8988T (cell line): ENCODE measurements at regions not wholly inside any gene's neighbourhood (a gene's known extent, or its start where the extent isn't known, plus 50 kb on each side); places are given as distances from the start of the nearest gene placed in this dataset.
"Not testable (repeated sequence)": the region's sequence is repeated elsewhere in the genome, so short reads cannot be mapped to it uniquely, and the experiment has no call there.

ENCODE experiments used
- DNase-seq: peaks from one replicate; pipeline ENCODE4 v3.0.0; 2011

- no peak for DNase-seq
Measured at GRCh38 chr4:38442073-38442788, 221.8 kb upstream of the KLF3 start.

- DNase-seq = no peak
Measured at GRCh38 chr4:38449506-38450174, 214.4 kb upstream of the KLF3 start.

- DNase-seq = no peak
Measured at GRCh38 chr4:38452009-38452408, 212.0 kb upstream of the KLF3 start.

- no peak for DNase-seq
Measured at GRCh38 chr4:38452542-38452941, 211.5 kb upstream of the KLF3 start.

- no peak for DNase-seq
Measured at GRCh38 chr4:38453253-38453881, 210.6 kb upstream of the KLF3 start.

- no peak for DNase-seq
Measured at GRCh38 chr4:38454284-38454683, 209.7 kb upstream of the KLF3 start.

GRCh38 chr4:38455092-38455862 is 208.7 kb upstream of the KLF3 start:
- no peak for DNase-seq

GRCh38 chr4:38456096-38456495 is 207.9 kb upstream of the KLF3 start:
- no peak for DNase-seq

GRCh38 chr4:38461342-38461741 is 202.7 kb upstream of the KLF3 start:
- no peak for DNase-seq

- no peak for DNase-seq
Measured at GRCh38 chr4:38462367-38463055, 201.5 kb upstream of the KLF3 start.

- no peak for DNase-seq
Measured at GRCh38 chr4:38463268-38463958, 200.6 kb upstream of the KLF3 start.

GRCh38 chr4:38464328-38464727 is 199.7 kb upstream of the KLF3 start:
- no peak for DNase-seq

GRCh38 chr4:38466401-38466800 is 197.6 kb upstream of the KLF3 start:
- DNase-seq = no peak

- no peak for DNase-seq
Measured at GRCh38 chr4:38467296-38467695, 196.7 kb upstream of the KLF3 start.

GRCh38 chr4:38468339-38468866 is 195.6 kb upstream of the KLF3 start:
- no peak for DNase-seq

GRCh38 chr4:38469410-38469809 is 194.6 kb upstream of the KLF3 start:
- no peak for DNase-seq

- DNase-seq = no peak
Measured at GRCh38 chr4:38470735-38471262, 193.2 kb upstream of the KLF3 start.

GRCh38 chr4:38482696-38483095 is 181.3 kb upstream of the KLF3 start:
- DNase-seq = no peak

- DNase-seq = not testable (repeated sequence)
Measured at GRCh38 chr4:38483628-38484027, 180.4 kb upstream of the KLF3 start.

GRCh38 chr4:38489011-38489861 is 174.8 kb upstream of the KLF3 start:
- no peak for DNase-seq
